Muscle of arm (tissue), 1 donor: ENCODE measurements at regions not wholly inside any gene's neighbourhood (a gene's known extent, or its start where the extent isn't known, plus 50 kb on each side); places are given as distances from the start of the nearest gene placed in this dataset.
"Not testable (repeated sequence)": the region's sequence is repeated elsewhere in the genome, so short reads cannot be mapped to it uniquely, and the experiment has no call there.

Experiments
- DNase-seq: peaks from one replicate; pipeline ENCODE4 v3.0.0-alpha.2; 2013

DNA sequence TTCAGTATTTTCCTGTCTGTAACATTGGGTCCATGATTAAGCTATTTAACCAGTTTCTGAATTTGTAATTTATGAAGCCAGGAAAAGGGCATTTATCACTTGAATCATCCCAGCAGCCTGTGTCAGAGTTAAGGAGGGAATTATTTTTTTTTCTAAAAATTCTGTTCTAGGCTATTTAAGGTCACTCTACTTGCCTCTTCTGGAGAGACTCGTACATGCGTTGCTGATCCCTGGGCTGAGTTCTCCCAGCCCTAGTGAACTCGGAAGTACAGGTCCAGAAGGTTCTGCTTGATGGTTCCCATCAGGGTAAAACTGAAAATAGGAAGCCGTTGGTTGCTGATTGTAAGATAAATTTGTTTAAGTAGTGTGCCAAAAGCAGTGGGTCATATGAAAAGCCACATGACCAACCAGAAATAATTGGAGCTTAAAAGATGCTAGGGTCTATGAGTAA, 90.7 kb downstream of the GPR88 start:
- DNase-seq, result no peak

DNA sequence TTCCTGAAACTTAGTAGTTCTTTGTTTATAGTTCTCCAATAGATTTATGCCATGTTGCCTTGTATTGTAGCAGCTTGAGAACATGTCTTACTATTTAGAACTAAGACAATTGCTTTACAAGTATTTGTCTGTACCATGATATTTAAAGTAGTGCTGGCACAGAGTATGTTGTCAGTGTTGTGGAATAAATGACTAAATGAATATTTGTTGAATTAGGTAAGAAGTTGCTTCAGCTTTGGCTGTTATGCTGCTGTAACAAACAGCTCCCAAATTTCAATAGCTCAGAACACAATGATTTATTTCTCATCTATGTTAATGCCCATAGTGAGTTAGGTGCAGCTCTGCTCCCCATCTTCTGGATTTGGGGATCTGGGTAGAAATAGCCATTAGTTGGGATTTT, 90.2 kb upstream of the VCAM1 start:
- no peak for DNase-seq

- DNase-seq, result no peak
Measured at GRCh38 chr1:100631015-100631551, 88.5 kb upstream of the VCAM1 start.

GRCh38 chr1:100642826-100643225, 76.7 kb upstream of the VCAM1 start:
- no peak for DNase-seq

DNA sequence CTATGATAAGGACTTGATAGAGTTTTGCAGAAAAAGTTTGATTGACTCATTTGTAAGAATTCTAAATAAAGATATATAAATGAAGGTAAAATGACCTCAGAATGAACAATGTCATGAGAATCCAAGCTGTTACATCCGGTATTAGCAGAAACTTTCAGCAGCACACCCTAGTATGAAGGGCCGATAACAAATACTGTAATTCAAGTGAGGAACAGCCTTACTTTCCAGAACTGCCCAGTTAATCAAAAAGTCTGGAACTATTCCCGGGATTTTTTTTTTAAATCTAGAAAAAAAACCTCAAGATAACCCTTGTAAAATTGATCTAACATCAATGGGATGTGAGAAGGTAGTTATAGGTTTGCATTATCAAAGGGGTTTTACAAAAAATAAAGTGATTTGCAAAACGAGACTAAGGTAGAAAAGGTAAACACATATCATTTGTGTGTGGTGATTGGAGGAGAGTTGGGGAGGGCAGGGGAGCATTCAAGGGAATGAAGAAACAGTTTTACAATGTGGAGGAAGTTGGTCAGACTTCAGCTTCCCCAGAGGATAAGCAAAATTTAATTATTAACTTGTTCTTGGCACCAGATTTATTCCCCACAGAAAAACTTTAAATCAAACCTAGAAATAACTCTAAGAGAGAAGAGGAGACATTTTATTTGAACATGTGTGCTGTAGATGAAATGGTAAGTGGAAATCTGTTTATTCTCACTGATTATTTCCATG, 75.9 kb upstream of the VCAM1 start:
- DNase-seq, result no peak

DNA sequence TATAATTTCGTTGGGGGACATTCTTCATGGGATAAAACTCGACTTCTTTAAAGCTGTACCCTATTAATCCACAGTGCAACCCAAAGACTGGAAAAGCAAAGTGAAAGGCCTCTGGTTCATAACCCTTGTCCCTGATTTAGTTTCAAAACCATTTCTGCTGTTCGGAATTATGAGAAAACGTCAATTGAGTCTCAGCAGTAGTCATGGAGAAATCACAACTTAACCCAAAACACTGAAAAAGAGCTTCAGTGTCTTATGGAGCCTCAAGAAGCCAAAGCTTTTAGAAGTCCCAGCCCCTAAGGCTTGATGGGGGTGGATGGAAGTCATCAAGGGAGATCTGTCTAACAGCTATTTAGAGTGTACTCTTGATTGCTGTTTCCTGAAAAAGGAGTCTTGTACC, 73.5 kb upstream of the VCAM1 start:
- no peak for DNase-seq

- no peak for DNase-seq
Measured at GRCh38 chr1:100649146-100649545, 70.4 kb upstream of the VCAM1 start.

DNA sequence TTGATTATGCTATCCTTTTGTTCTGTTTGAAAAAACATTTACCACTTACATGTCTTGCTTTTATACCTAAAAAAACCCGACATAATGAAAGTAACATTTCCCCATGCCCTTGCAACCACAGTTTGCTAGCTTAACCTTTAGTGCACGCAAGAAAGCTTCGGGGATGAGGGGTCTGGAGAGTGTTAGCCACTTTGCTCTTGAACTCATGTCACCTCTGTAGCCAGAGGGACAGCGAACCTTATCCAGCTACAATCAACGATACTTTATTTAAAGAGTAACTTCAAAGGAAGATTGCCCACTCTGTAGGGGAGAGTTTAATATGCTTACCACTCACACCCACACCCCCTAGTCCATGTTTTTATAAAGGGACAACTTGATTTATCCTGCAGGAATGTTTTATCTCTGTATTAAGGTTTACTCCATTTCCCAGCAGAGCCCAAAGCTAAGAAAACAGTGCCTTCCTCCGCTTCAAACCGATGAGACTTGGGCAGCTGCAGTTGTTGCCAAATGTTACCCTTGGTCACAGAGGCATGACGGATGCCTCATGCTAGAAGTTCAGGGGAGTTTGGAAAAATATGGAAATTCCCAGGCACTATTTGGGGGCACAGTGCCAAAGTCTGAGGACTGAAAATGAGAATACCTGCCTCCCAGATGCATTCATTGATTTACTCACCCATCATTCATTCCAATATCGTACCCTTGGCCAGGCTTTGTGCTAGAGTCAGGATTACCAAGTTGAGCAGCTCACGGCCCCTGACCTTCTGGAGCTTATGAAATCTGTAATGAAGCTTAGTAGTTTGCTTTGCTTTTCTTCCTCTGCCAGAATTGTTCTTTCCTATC, 61.4 kb upstream of the VCAM1 start:
- no peak for DNase-seq

DNA sequence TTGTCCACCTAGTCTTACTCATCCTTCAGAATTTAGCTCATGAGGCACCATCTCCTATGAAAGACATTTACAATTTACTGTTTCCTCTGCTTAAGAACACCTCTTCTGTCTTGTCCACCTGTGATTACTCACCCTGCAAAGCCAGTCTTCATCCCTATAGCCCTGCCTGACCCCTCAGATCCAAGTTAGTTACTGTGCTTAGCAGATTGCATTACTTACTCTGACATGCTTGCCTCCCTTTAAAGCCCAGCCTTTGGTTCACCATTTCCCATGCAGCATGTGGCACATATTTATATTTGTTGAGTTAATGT, 60.9 kb upstream of the VCAM1 start:
- DNase-seq, result no peak

DNA sequence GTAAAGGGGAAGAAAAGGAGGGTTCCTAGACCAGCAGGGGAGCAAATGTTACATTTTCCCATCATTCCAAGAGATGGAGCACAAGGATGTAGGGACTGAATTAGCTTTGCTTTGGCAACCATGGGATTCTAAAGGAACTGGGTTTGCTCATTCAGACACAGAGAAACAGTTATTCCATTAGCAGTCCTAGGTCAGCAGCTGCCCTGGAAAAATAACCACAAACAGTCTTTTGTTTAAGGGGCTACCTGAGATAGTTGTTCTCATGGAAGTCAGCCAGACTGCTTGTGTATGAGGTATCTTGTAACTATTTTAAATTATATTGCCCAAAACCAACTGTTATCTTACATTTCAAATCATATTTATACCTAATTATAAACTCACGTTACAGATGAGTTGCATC, 58.4 kb upstream of the VCAM1 start:
- DNase-seq, result no peak

- not testable (repeated sequence) for DNase-seq
Measured at GRCh38 chr1:100668494-100668893, 51.0 kb upstream of the VCAM1 start.
